ENCODE measurements at regions not wholly inside any gene's neighbourhood (a gene's known extent, or its start where the extent isn't known, plus 50 kb on each side); places are given as distances from the start of the nearest gene placed in this dataset.

- TF ChIP-seq CTCF (conservative IDR thresholded peaks at IDR 0.05 in 1 of 2, IDR thresholded peaks at IDR 0.05 in 1 of 2; ENCODE audit: low read depth in 1 of 2, low read length in 2 of 2) (no peak), EZH2 (IDR thresholded peaks at IDR 0.05; ENCODE audit: low read length, missing control alignments) (no peak)
Measured at GRCh38 chr2:196444442-196444841, 195.1 kb upstream of the CCDC150 start.
